Heart right ventricle (tissue), 16 donors: ENCODE measurements at regions not wholly inside any gene's neighbourhood (a gene's known extent, or its start where the extent isn't known, plus 50 kb on each side); places are given as distances from the start of the nearest gene placed in this dataset.

ENCODE experiments used
- ATAC-seq, 8 donors: fragments of 200-7000 bp; cut with Tn5 transposase; one replicate each; pipeline ENCODE4 v1.9.1; 2020; ENCODE audit warnings: mild to moderate bottlenecking in 8 of 8, moderate library complexity in 8 of 8, moderate number of reproducible peaks in 1 of 8
- DNase-seq, 2 donors: peaks; one replicate each; pipeline ENCODE4 v3.0.0-alpha.2; 2020
- H3K27ac ChIP-seq, 10 donors: fragments of 200-600 bp; sonication (generic) in 2 of 10; one replicate each; pipeline versions ENCODE4 v1.5.0 to v1.8.0; 2020 to 2022; ENCODE audit warnings: mild to moderate bottlenecking in 3 of 10
- H3K27me3 ChIP-seq, 7 donors: fragments of 200-600 bp; one replicate each; pipeline ENCODE4 v1.8.0; 2021 to 2022; ENCODE audit warnings: mild to moderate bottlenecking in 2 of 7
- H3K36me3 ChIP-seq, 9 donors: fragments of 200-600 bp; sonication (generic) in 1 of 9; one replicate each; pipeline versions ENCODE4 v1.5.0 to v1.8.0; 2020 to 2022; ENCODE audit warnings: mild to moderate bottlenecking in 2 of 9
- H3K4me1 ChIP-seq, 9 donors: fragments of 200-600 bp; sonication (generic) in 1 of 9; one replicate each; pipeline versions ENCODE4 v1.5.0 to v1.8.0; 2020 to 2022; ENCODE audit warnings: mild to moderate bottlenecking in 4 of 9
- H3K4me3 ChIP-seq, 10 donors: fragments of 200-600 bp; sonication (generic) in 2 of 10; one replicate each; pipeline versions ENCODE4 v1.5.0 to v1.8.0; 2020 to 2022; ENCODE audit warnings: mild to moderate bottlenecking in 7 of 10, moderate library complexity in 2 of 10
- H3K9me3 ChIP-seq, 11 donors: fragments of 200-600 bp in 10 of 11; sonication (generic) in 2 of 11; one replicate each; pipeline versions ENCODE4 v1.5.0 to v1.8.0; 2013 to 2022; ENCODE audit warnings: mild to moderate bottlenecking in 2 of 11, control low read depth in 1 of 11, moderate library complexity in 1 of 11
- CTCF ChIP-seq, 9 donors: fragments of 200-600 bp; sonication (generic) in 2 of 9; IDR thresholded peaks; one replicate each; pipeline versions ENCODE4 v1.5.0 to v1.8.0; 2021 to 2022; ENCODE audit warnings: antibody characterized with exemption in 9 of 9, mild to moderate bottlenecking in 5 of 9, moderate library complexity in 1 of 9
- WGBS, 2 donors: extraction: QIAGEN DNeasy Blood & Tissue Kit; methylation state at CpG; one replicate each; pipeline ENCODE4 v1.1.7; 2013; ENCODE audit warnings: inconsistent platforms in 1 of 2; 5-methylcytosine and 5-hydroxymethylcytosine counted together
- intact Hi-C, 10 donors: fragments of 100-400 bp; cut with DNase I; formaldehyde crosslinking; loops; one replicate each; pipeline versions ENCODE4 v1.11.1 to v1.14.2; 2022
- donor health status: Arrhythmogenic right ventricular cardiomyopathy.
- donor health status: ischemic (EF 13 %, LVEDD 7.1; RV severe dilation, severe dysfunction).
- donor health status: healthy with polysubstance abuse.
- donor health status: DM: no; HTN: yes; CAD: no.
- donor health status: DM: no; HTN: no; CAD: no.
- donor health status: ischemic (EF 25% LVEDD 6.9; RV normal size, moderate dysfunction).
- donor health status: ischemic (EF 25% LVEDD 5.7; RV mildly dilated, moderate dysfunction).
- donor health status: healthy.
- donor health status: DM: yes; HTN: yes; CAD: no.
- donor health status: Ischemic cardiomyopathy.
- donor health status: ischemic (EF 35%, LVEDD 5.7; RV mildly dilated, moderate dysfunction).
- donor health status: nonischemic (EF 11% LVEDD 7.7; RV severe dilation, severe dysfunction).
- donor health status: DM: yes; HTN: yes; CAD: no.
- donor health status: PGD.
- donor health status: ischemic (EF 29% LVEDD 5.4; RV normal size, mild dysfunction).
- donor health status: nonischemic (EF 23%, LVEDD 6.1; RV moderate dilation, normal function).

DNA sequence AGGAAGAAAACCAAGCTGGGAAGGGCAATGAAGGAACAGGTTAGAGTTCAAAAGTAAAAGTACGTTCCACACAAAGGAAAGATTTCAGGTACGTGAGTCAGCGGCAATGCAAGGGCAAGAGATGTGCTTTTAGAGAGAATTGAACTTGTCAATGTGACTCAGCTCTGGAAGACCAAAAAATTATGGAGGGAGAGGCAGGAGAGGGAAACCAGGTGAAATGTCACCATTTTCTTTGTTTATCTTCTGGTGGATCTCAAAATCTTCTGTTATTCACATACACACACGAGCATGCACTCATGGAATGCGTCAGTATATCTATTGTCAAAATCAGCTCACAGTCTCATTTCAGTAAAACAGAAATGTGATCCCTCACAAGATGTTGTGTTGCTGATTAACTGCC is 148.8 kb upstream of the RFX3 start:
- no peak for DNase-seq

GRCh38 chr9:3672399-3672798 is 146.6 kb upstream of the RFX3 start:
- Histone ChIP-seq H3K4me1 (no peaks in the 10 kb centered on the region), H3K27me3 (no peaks in the 10 kb centered on the region), H3K4me3 (no peak overlapping the region), H3K27ac (no peak overlapping the region), H3K36me3 (no peaks in the 10 kb centered on the region), H3K9me3 (no peaks in the 10 kb centered on the region)
- DNase-seq (no peak), ATAC-seq (no peak)
- TF ChIP-seq CTCF (IDR thresholded peaks at IDR 0.05) = no peak
- intact Hi-C loops = no loop called here
- WGBS, 2 donors = 82 to 93% methylated on average over 5 of the region's 5 CpGs

More for the DNA sequence above, 148.8 kb upstream of the RFX3 start:
- no peaks in the 10 kb centered on the region for H3K9me3 ChIP-seq
- H3K36me3 ChIP-seq = no peaks in the 10 kb centered on the region
- H3K27ac ChIP-seq = no peak overlapping the region
- no peak for TF ChIP-seq CTCF (IDR thresholded peaks at IDR 0.05)
- intact Hi-C loops = no loop called here
- no peaks in the 10 kb centered on the region for H3K4me1 ChIP-seq
- no peak for ATAC-seq
- H3K4me3 ChIP-seq = no peak overlapping the region
- WGBS, 2 donors = 87 to 88% methylated on average over 5 of the region's 5 CpGs
- no peaks in the 10 kb centered on the region for H3K27me3 ChIP-seq

DNA sequence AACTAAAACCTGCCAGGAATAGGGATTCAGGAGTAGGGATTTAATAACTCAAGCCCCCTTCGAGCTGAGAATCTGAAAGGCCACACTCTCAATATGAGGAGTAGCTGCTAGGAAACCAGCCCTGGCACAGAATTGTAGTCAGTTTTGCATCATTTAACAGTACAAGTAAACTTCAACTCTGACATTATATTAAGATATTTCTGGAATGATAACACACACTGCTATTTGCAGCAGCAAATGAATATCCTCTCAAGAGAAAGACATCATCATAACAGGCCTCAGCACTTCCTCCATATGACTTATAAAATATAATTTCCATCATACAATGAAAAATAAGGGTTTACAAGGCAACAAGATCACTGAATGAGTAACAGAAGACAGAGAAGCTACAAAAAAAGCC is 138.2 kb upstream of the RFX3 start:
- no peaks in the 10 kb centered on the region for H3K9me3 ChIP-seq
- WGBS, 2 donors = 71 to 72% methylated on average over 1 of the region's 1 CpG
- TF ChIP-seq CTCF (IDR thresholded peaks at IDR 0.05) = no peak
- no peak for ATAC-seq
- H3K27ac ChIP-seq = no peak overlapping the region
- no peak overlapping the region for H3K4me3 ChIP-seq
- no peaks in the 10 kb centered on the region for H3K27me3 ChIP-seq
- intact Hi-C loops = no loop called here
- no peaks in the 10 kb centered on the region for H3K4me1 ChIP-seq
- no peak for DNase-seq
- H3K36me3 ChIP-seq = no peaks in the 10 kb centered on the region

DNA sequence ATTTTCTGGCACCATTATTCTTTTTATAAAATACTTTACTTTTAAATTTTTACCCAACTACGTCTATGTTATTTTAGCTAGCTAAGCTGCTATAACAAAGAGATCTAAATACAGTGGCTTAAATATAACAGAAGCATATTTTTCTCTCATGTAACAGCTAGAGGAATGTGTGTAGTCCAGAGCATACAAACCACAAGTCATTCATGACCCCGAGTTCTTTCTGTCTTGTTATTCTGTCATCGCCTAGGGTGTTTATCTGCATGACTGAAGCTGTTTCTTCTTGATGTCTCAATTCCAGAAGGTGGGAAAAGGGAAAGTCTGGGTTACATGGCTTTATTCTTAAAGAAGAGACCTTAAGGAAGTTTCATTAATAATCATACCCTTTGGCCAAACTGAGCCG is 136.9 kb upstream of the RFX3 start:
- no peak overlapping the region for H3K27ac ChIP-seq
- 70 to 72% methylated on average over 4 of the region's 4 CpGs for WGBS, 2 donors
- H3K36me3 ChIP-seq = no peaks in the 10 kb centered on the region
- no peaks in the 10 kb centered on the region for H3K27me3 ChIP-seq
- no peaks in the 10 kb centered on the region for H3K9me3 ChIP-seq
- intact Hi-C loops = no loop called here
- ATAC-seq = no peak
- no peak for DNase-seq
- no peak overlapping the region for H3K4me3 ChIP-seq
- no peak for TF ChIP-seq CTCF (IDR thresholded peaks at IDR 0.05)
- H3K4me1 ChIP-seq = no peaks in the 10 kb centered on the region

DNA sequence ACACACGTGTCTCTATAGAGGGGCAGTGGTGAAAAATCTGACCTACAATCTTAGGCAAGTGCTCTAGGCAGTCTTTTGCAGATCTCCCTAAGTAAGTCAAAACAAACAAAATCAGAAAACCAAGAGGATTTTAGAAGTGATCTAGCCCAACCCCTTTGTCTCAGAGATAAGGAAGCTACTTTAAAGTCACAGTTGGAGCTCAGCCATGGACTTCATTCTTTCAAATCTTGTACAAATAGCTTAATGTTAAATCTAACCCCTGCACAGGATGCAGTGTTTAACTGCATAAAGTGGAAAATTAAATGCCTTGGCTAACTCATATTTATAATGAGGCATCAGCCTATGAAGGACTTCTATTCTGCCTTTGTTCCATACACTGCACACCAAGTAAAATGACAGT is 135.1 kb upstream of the RFX3 start:
- WGBS, 2 donors = 75 to 81% methylated on average over 1 of the region's 1 CpG
- H3K36me3 ChIP-seq = no peaks in the 10 kb centered on the region
- no peak for TF ChIP-seq CTCF (IDR thresholded peaks at IDR 0.05)
- DNase-seq (no peak), ATAC-seq (no peak)
- H3K9me3 ChIP-seq = no peaks in the 10 kb centered on the region
- intact Hi-C loops = no loop called here
- no peak overlapping the region for H3K4me3 ChIP-seq
- H3K27me3 ChIP-seq = no peaks in the 10 kb centered on the region
- no peak overlapping the region for H3K27ac ChIP-seq
- H3K4me1 ChIP-seq = no peaks in the 10 kb centered on the region
